MM.1S (cell line): ENCODE measurements at regions not wholly inside any gene's neighbourhood (a gene's known extent, or its start where the extent isn't known, plus 50 kb on each side); places are given as distances from the start of the nearest gene placed in this dataset.

Experiments used
- CTCF ChIP-seq: fragments of 300-600 bp; sonication (generic); IDR thresholded peaks from 2 replicates; pipeline ENCODE4 v1.5.1; 2016; ENCODE audit warnings: antibody characterized with exemption, low read length, mixed read lengths
- EZH2 ChIP-seq: fragments of 300-600 bp; sonication (generic); optimal IDR thresholded peaks from 2 replicates; pipeline ENCODE3; 2017; ENCODE audit warnings: low read depth, mild to moderate bottlenecking, antibody characterized with exemption, low read length, mixed read lengths
- EZH2phosphoT487 ChIP-seq: fragments of 300-600 bp; sonication (generic); IDR thresholded peaks from 2 replicates; pipeline ENCODE4 v1.6.1; 2018; ENCODE audit warnings: antibody characterized with exemption, low read length

DNA sequence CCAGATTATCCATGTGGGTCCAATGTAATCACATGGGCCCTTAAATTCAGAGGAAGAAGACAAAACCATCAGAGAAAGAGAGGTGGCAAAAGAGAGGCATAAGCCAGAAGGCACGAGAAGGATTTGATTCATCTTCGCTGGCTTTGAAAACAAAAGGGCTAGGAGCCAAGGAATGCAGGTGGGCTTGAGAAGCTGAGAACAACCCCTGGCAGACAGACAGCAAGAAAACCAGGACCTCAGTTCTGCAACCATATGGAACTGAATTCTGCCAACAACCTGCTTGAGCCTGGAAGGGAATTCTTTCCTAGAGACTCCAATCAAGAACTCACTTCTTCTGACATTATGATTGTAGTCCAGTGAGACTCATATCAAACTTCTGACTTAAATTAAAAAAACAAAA lies 1531.8 kb downstream of the PCDH7 start:
- TF ChIP-seq CTCF (no peak), EZH2 (no peak), EZH2phosphoT487 (no peak)
